Breast epithelium (tissue), 3 donors: ENCODE measurements at regions not wholly inside any gene's neighbourhood (a gene's known extent, or its start where the extent isn't known, plus 50 kb on each side); places are given as distances from the start of the nearest gene placed in this dataset.

ENCODE experiments used
- CTCF ChIP-seq, 3 donors: fragments of 450-650 bp; IDR thresholded peaks; one replicate each; pipeline ENCODE4 v1.5.1; 2016 to 2017; ENCODE audit warnings: antibody characterized with exemption in 3 of 3, mild to moderate bottlenecking in 3 of 3, moderate library complexity in 3 of 3
- POLR2AphosphoS5 ChIP-seq, 3 donors: sonication (generic); formaldehyde crosslinking; IDR thresholded peaks; one replicate each; pipeline ENCODE4 v1.6.1; 2017; ENCODE audit warnings: antibody characterized with exemption in 3 of 3

- TF ChIP-seq POLR2AphosphoS5 (IDR thresholded peaks at IDR 0.05) (no peak), CTCF (IDR thresholded peaks at IDR 0.05) (no peak)
Observed at GRCh38 chr14:38947343-38947742, 155.7 kb downstream of the SEC23A start.
